Stimulated activated CD4-positive, alpha-beta T cell treated with anti-CD3 and anti-CD28 coated beads, Interleukin-2, amount 100 ng/mL, for 24 hours (primary cell): ENCODE measurements at regions not wholly inside any gene's neighbourhood (a gene's known extent, or its start where the extent isn't known, plus 50 kb on each side); places are given as distances from the start of the nearest gene placed in this dataset.
"Not testable (repeated sequence)": the region's sequence is repeated elsewhere in the genome, so short reads cannot be mapped to it uniquely, and the experiment has no call there.

Experiments used
- DNase-seq, 2 donors: peaks; one replicate each; pipeline ENCODE4 v3.0.0-alpha.2; 2020

GRCh38 chr6:153984811-153985210, 54.2 kb upstream of the OPRM1 start:
- DNase-seq = no peak

- no peak for DNase-seq
Measured at GRCh38 chr6:153980171-153980570, 58.9 kb upstream of the OPRM1 start.

GRCh38 chr6:153978911-153979548, 60.0 kb upstream of the OPRM1 start:
- not testable (repeated sequence) for DNase-seq

DNA sequence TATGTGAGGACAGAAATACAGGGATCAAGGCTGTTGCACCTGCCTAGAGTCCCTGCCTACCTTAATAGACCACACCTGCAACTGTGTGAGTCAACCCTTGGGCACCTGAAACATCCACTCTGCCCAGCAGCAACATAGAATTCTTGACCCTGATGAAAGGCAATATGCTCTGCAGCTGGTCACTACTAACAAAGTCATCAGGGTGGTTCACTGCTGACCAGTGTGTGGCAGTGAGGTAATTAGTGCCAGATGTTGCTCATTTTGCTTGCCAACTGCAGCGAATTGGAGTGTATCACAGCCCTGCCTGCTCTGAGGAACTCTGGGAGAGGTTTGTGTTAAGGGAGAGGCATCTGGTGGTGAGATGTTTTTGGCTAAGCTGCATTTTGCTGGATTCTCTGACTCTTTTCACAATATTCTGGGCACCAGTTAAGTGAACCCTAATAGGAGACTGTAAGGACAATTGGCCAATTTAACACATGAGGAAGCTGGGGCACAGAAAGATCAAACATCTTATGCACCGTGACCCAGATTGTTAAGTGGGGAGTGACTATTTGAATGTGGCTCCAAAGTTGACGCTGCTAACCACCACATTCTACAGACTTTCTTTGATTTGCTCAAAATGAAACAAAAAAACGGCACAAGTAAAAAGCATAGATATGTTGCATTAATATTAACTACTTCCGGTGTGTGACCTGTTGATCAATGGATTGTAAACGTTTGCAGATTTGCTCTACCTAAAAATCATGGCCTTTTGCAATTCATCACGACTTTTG, 61.9 kb upstream of the OPRM1 start:
- DNase-seq = no peak

DNA sequence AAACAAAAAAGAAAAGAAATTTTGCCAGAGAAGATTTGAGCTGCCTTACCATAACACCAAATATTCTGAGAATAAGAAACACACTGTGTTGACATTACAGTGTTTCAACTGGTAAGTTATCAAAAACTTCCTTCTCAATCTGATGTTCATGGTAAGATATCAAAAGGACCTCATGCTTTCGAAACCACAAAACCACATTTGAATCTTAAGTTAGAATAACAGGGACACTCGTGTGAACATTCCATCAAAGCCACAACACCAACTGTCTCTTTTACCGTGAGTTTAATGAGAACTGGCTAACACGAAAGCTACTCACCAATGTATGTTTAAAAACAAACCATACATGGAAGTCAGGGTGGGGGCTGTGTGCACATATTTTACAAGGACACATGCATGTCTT, 73.0 kb upstream of the OPRM1 start:
- no peak for DNase-seq

DNA sequence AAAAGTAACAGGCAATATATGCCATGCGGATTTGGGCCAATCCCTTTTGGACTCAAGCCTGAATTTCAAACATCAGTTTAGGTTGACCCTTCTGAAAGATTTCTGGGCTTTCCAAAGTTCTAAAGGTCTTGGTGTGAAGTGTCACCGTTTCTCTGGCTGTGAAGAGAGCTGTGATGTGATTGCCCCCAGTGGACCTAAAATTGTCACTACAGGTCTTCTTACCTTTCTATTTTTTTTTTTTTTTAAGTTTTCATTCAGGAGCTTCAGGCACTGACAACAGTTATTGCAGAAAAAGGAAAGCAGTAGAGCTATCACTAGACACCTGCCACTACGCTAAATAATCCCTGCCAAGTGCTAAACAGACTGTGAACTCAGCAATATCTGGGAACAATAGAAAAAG, 75.7 kb upstream of the OPRM1 start:
- no peak for DNase-seq

GRCh38 chr6:153962555-153962954, 76.5 kb upstream of the OPRM1 start:
- no peak for DNase-seq

DNA sequence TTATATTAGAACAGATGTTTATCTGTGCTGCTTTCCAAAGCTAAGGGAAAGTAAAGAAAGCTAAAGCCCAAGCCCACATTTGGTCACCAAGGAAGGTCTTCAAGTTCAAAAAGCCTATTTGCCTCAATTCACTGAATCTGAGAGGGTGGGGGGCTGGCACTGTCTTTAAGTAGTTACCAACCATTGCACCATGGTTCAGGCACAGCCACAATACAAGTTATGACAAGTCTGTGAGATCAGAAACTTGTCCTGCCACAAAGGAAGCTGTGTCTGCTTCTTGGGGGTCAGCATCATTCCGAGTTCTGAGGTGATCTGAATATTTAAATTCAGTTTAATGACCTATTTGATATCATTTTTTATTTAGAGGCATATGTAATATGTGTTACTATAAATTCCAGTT, 78.3 kb upstream of the OPRM1 start:
- DNase-seq = no peak

- no peak for DNase-seq
Measured at GRCh38 chr6:153960281-153960680, 78.8 kb upstream of the OPRM1 start.

- DNase-seq = no peak
Measured at GRCh38 chr6:153959276-153959675, 79.8 kb upstream of the OPRM1 start.

- DNase-seq = no peak
Measured at GRCh38 chr6:153958860-153959259, 80.2 kb upstream of the OPRM1 start.

GRCh38 chr6:153957394-153957793, 81.6 kb upstream of the OPRM1 start:
- DNase-seq = no peak

- no peak for DNase-seq
Measured at GRCh38 chr6:153956808-153957207, 82.2 kb upstream of the OPRM1 start.

GRCh38 chr6:153949616-153950015, 89.4 kb upstream of the OPRM1 start:
- DNase-seq = no peak

DNA sequence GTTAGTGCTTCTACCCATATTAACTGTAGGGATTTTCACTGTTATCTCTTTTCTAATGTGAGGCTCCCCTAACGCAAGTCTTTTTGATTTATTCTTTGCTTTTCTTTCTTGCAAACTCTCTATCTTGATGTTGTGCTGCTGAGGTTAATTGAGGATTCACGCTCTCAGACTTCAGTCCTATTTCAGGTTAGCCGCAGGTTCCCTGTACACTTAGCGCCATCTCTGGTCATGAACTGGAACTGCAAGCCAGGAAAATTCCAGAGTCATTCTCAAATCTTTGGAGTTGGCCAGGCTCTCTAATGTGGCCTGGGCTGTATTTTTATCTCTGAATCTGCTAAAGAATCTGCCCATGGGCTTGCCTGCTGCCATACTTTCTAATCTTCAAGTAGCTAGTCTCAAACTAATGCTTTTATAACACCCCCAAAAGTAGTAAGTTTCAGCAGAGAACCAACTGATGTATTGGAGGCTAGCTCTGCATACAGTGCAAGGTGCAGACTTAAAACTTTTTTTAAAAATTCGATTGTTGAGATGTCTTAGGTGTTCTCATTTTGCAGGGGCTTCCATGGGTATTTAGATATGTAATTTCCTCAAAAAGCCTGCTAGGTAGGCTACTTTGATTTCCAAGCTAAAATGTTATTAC, 91.1 kb upstream of the OPRM1 start:
- DNase-seq = peak in 1 of 2 donors; percentile 3

DNA sequence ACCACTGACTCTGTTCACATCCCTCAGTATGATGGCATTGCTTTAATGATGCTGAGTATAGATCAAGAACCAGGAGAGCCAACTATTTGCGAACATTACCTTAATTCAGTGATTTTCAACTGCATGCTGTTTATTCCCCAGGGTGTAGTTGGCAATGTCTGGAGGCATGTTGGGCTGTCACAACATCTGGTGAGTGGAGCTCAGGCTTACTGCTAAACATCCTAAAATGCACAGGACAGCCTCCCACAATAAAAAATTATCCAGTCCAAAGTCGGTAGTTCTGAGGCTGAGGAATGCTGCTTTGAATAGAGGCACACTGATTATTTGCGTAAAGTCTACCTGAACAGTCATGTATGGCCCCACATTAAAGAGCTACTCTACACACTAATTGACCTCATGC, 94.8 kb upstream of the OPRM1 start:
- no peak for DNase-seq

GRCh38 chr6:153942361-153942760, 96.7 kb upstream of the OPRM1 start:
- no peak for DNase-seq

GRCh38 chr6:153941768-153942167, 97.3 kb upstream of the OPRM1 start:
- no peak for DNase-seq

DNA sequence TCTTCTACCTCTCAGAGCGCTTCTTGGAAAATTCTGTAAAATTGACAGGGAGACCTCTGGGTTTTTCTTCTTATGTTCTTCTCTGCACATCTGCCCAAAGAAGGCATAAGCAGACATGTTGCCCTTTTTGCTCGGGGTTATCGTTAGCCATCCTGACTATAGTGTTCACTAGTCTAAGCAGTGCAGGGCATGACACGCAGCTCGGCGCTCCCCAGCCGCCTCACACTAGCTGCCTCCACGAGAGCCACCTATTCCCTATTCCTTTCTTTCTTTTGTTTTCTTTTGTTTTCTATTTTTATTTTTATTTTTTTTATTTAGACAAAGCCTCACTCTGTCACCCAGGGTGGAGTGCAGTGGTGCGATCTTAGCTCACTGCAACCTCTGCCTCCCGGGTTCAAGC, 100.2 kb upstream of the OPRM1 start:
- DNase-seq = no peak

DNA sequence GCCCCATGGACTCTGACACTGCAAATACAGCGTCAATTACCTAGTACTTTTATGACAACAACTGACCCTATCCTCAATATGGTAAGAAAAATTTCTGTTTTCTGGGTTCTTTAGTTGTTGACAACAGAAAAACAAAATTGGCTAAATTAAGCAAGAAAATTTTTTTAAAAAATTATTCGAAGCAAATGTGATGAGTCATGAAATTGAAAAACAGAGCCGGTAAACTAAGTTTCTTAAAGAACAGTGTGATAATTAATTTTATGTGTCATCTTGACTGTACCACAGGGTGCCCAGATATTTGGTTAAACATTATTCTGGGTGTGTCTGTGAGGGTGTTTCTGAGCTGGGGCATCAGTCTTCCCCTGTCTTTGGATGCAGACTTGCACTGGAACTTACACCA, 107.6 kb upstream of the OPRM1 start:
- DNase-seq = no peak

GRCh38 chr6:153927867-153928266, 111.2 kb upstream of the OPRM1 start:
- DNase-seq = no peak

- no peak for DNase-seq
Measured at GRCh38 chr6:153898360-153899059, 140.5 kb upstream of the OPRM1 start.

- DNase-seq = no peak
Measured at GRCh38 chr6:153882411-153882810, 156.6 kb upstream of the OPRM1 start.

- DNase-seq = no peak
Measured at GRCh38 chr6:153873541-153873940, 165.5 kb upstream of the OPRM1 start.
